ENCODE measurements at regions not wholly inside any gene's neighbourhood (a gene's known extent, or its start where the extent isn't known, plus 50 kb on each side); places are given as distances from the start of the nearest gene placed in this dataset.

DNA sequence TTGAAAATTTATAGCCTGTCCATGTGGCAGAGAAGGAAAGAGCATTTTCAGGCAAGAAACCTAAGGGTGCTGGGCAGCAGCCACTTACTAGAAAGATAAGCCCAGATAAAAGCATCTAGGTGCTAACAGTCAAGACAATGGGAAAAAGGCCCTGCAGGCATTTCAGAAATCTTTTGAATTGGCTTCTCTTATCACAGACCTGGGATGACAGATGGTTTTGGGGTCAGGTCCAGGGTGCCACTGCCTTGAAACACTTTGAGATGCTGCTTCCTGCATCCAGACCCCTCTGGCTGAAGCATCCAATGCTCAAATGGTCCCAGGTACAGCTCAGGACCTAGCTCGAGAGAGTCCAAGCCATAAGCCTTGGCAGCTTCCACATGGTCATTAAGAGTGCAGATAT lies 466.5 kb downstream of the FSCB start:
- no peak overlapping the region for H3K4me3 ChIP-seq (ENCODE audit: low read length)
- no peak overlapping the region for H4K8ac ChIP-seq (ENCODE audit: low read depth, low read length)
- H3K27me3 ChIP-seq (ENCODE audit: insufficient read depth, low read length, poor library complexity) = no peaks in the 10 kb centered on the region
- H3K18ac ChIP-seq (ENCODE audit: low read length) = no peak overlapping the region
- H3K23ac ChIP-seq (ENCODE audit: low read length) = no peak overlapping the region
- no peak overlapping the region for H3K9ac ChIP-seq (ENCODE audit: low read length)
- H3K56ac ChIP-seq (ENCODE audit: low read length) = no peak overlapping the region
- WGBS (ENCODE audit: extremely low coverage, insufficient coverage, low lambda C conversion rate) = no CpG with 5 or more reads among the region's 1 CpG
- H3K36me3 ChIP-seq (ENCODE audit: control insufficient read depth, insufficient read depth, low read length) = no peaks in the 10 kb centered on the region
- H3K4me2 ChIP-seq (ENCODE audit: low read length) = no peak overlapping the region
- no peak overlapping the region for H2AK5ac ChIP-seq (ENCODE audit: low read length)
- no peaks in the 10 kb centered on the region for H3K79me1 ChIP-seq (ENCODE audit: low read length)
- H2BK5ac ChIP-seq (ENCODE audit: low read length) = no peak overlapping the region
- no peak overlapping the region for H2BK15ac ChIP-seq (replicated peaks; ENCODE audit: low read depth)
- H2BK120ac ChIP-seq (ENCODE audit: low read depth, low read length) = no peak overlapping the region
- peak; percentile 82 for DNase-seq
- H3K4me1 ChIP-seq (ENCODE audit: control insufficient read depth, low read depth, low read length) = peaks cover 2% of the 10 kb centered on the region
- no peaks in the 10 kb centered on the region for H3K79me2 ChIP-seq (ENCODE audit: control insufficient read depth, insufficient read depth, low read length)
- no peak overlapping the region for H3K4ac ChIP-seq (ENCODE audit: low read depth, low read length)
- no peak overlapping the region for H3K27ac ChIP-seq (ENCODE audit: low read depth, low read length)
- H4K5ac ChIP-seq (ENCODE audit: low read length) = no peak overlapping the region

DNA sequence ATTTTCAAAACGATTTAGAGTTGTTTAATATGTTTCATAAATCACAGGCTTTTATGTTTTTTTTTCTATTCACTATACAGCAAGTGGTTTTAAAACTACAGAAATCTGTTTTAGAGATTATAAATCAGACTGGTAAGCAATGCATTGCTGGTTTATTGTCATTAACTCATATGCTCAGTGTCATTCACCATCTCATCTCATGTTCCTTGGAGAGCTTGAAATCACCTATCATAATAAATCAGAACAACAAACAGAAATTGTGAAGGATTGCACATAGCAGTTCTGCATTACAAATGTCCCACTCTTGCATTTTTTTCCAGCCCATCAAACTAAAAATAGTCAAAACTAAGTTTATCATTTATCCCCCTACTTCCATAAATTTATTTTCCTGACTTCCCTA lies 470.8 kb downstream of the FSCB start:
- no peaks in the 10 kb centered on the region for H3K79me1 ChIP-seq (ENCODE audit: low read length)
- H2AK5ac ChIP-seq (ENCODE audit: low read length) = no peak overlapping the region
- no peak overlapping the region for H3K4ac ChIP-seq (ENCODE audit: low read depth, low read length)
- H3K4me3 ChIP-seq (ENCODE audit: low read length) = no peak overlapping the region
- no peak overlapping the region for H3K23ac ChIP-seq (ENCODE audit: low read length)
- H3K56ac ChIP-seq (ENCODE audit: low read length) = no peak overlapping the region
- H3K9ac ChIP-seq (ENCODE audit: low read length) = no peak overlapping the region
- H3K27ac ChIP-seq (ENCODE audit: low read depth, low read length) = no peak overlapping the region
- no peak overlapping the region for H2BK15ac ChIP-seq (replicated peaks; ENCODE audit: low read depth)
- H3K4me2 ChIP-seq (ENCODE audit: low read length) = no peak overlapping the region
- no peaks in the 10 kb centered on the region for H3K27me3 ChIP-seq (ENCODE audit: insufficient read depth, low read length, poor library complexity)
- H3K18ac ChIP-seq (ENCODE audit: low read length) = no peak overlapping the region
- no CpG with 5 or more reads among the region's 1 CpG for WGBS (ENCODE audit: extremely low coverage, insufficient coverage, low lambda C conversion rate)
- no peak overlapping the region for H4K8ac ChIP-seq (ENCODE audit: low read depth, low read length)
- no peak overlapping the region for H2BK120ac ChIP-seq (ENCODE audit: low read depth, low read length)
- H3K4me1 ChIP-seq (ENCODE audit: control insufficient read depth, low read depth, low read length) = no peaks in the 10 kb centered on the region
- H2BK5ac ChIP-seq (ENCODE audit: low read length) = no peak overlapping the region
- H3K79me2 ChIP-seq (ENCODE audit: control insufficient read depth, insufficient read depth, low read length) = no peaks in the 10 kb centered on the region
- H3K36me3 ChIP-seq (ENCODE audit: control insufficient read depth, insufficient read depth, low read length) = no peaks in the 10 kb centered on the region
- no peak overlapping the region for H4K5ac ChIP-seq (ENCODE audit: low read length)
- DNase-seq = no peak

DNA sequence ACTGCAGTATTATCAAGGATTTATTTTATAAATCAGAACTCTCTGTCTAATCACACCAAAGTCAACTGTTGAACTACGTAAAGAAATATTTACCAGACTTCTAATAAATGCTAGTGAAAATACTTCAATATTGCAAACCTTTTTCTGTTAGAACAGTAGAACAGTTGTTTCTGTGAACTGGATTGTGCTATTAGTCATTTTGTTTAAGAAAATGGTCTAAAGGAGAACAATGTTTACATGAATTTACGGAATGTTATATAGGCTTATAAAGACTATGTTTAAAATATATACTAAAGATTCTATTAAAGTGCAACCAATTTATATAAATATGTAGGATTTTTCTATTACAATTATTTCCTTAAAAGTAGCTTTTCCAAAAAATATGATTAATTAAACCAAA lies 471.4 kb downstream of the FSCB start:
- no peak overlapping the region for H3K4me3 ChIP-seq (ENCODE audit: low read length)
- no peak overlapping the region for H3K4me2 ChIP-seq (ENCODE audit: low read length)
- no peak overlapping the region for H2BK15ac ChIP-seq (replicated peaks; ENCODE audit: low read depth)
- H4K5ac ChIP-seq (ENCODE audit: low read length) = no peak overlapping the region
- H3K4ac ChIP-seq (ENCODE audit: low read depth, low read length) = no peak overlapping the region
- no peak overlapping the region for H2BK5ac ChIP-seq (ENCODE audit: low read length)
- WGBS (ENCODE audit: extremely low coverage, insufficient coverage, low lambda C conversion rate) = no CpG with 5 or more reads among the region's 2 CpGs
- H4K8ac ChIP-seq (ENCODE audit: low read depth, low read length) = no peak overlapping the region
- H3K79me2 ChIP-seq (ENCODE audit: control insufficient read depth, insufficient read depth, low read length) = no peaks in the 10 kb centered on the region
- H3K4me1 ChIP-seq (ENCODE audit: control insufficient read depth, low read depth, low read length) = no peaks in the 10 kb centered on the region
- no peaks in the 10 kb centered on the region for H3K79me1 ChIP-seq (ENCODE audit: low read length)
- DNase-seq = no peak
- no peak overlapping the region for H2BK120ac ChIP-seq (ENCODE audit: low read depth, low read length)
- H3K27ac ChIP-seq (ENCODE audit: low read depth, low read length) = no peak overlapping the region
- H3K36me3 ChIP-seq (ENCODE audit: control insufficient read depth, insufficient read depth, low read length) = no peaks in the 10 kb centered on the region
- H3K23ac ChIP-seq (ENCODE audit: low read length) = no peak overlapping the region
- H3K56ac ChIP-seq (ENCODE audit: low read length) = no peak overlapping the region
- H3K27me3 ChIP-seq (ENCODE audit: insufficient read depth, low read length, poor library complexity) = no peaks in the 10 kb centered on the region
- H2AK5ac ChIP-seq (ENCODE audit: low read length) = no peak overlapping the region
- no peak overlapping the region for H3K9ac ChIP-seq (ENCODE audit: low read length)
- H3K18ac ChIP-seq (ENCODE audit: low read length) = no peak overlapping the region

DNA sequence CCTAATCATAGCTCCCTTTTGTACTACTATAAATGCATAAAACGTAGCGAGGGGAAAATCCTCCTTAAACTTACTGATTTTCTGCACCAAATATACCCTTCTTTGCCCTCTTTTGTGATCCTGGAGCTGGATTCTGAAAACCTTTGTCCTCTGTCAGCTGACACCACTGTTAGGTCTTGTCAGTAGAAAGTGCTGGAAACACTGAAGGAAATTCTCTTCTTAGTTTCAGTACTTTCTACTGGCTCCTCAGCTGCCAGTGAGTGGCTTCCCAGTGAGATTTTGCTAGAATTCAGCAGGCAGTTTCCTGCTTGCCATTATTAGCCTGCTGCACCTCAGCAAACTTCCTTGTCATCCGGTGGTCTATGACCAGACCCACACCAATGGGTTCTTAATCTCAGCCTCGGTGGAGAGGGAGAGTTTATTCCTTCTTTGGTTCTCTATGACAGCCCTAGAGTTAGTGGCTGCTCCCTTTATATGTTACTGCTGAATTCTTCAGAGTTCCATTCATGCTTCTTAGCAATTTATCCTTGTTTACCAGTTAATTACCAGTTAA lies 476.2 kb downstream of the FSCB start:
- Histone ChIP-seq H3K79me2 (ENCODE audit: control insufficient read depth, insufficient read depth, low read length) (no peaks in the 10 kb centered on the region), H3K18ac (ENCODE audit: low read length) (no peak overlapping the region), H3K79me1 (ENCODE audit: low read length) (no peaks in the 10 kb centered on the region), H3K23ac (ENCODE audit: low read length) (no peak overlapping the region), H3K27me3 (ENCODE audit: insufficient read depth, low read length, poor library complexity) (no peaks in the 10 kb centered on the region), H2BK120ac (ENCODE audit: low read depth, low read length) (no peak overlapping the region), H3K4ac (ENCODE audit: low read depth, low read length) (no peak overlapping the region), H4K5ac (ENCODE audit: low read length) (no peak overlapping the region), H3K56ac (ENCODE audit: low read length) (no peak overlapping the region), H2BK5ac (ENCODE audit: low read length) (no peak overlapping the region), H2AK5ac (ENCODE audit: low read length) (no peak overlapping the region), H3K4me2 (ENCODE audit: low read length) (no peak overlapping the region), H2BK15ac (replicated peaks; ENCODE audit: low read depth) (no peak overlapping the region), H4K8ac (ENCODE audit: low read depth, low read length) (no peak overlapping the region), H3K4me3 (ENCODE audit: low read length) (no peak overlapping the region), H3K36me3 (ENCODE audit: control insufficient read depth, insufficient read depth, low read length) (no peaks in the 10 kb centered on the region), H3K9ac (ENCODE audit: low read length) (no peak overlapping the region), H3K4me1 (ENCODE audit: control insufficient read depth, low read depth, low read length) (no peaks in the 10 kb centered on the region), H3K27ac (ENCODE audit: low read depth, low read length) (no peak overlapping the region)
- peak; percentile 18 for DNase-seq
- no CpG with 5 or more reads among the region's 4 CpGs for WGBS (ENCODE audit: extremely low coverage, insufficient coverage, low lambda C conversion rate)

DNA sequence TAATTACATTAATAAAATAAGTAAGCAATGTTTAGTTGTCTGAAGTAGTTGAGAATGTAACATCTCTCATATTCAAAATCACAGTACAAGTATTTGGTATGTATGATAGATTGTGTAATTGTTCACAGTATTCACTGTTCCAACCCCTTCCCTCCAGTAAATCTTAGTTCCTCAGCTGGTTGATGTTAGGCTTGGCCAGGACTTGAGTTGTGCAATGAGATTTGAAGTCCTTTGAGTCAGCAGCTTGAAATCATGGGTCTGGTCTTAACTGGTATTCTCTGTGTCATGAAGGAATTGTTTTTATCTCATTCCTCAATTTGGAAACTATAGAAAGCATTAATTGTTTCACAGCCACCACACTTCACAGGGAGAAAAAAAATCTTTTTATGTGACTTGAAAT lies 477.1 kb downstream of the FSCB start:
- no peak for DNase-seq
- Histone ChIP-seq H3K36me3 (ENCODE audit: control insufficient read depth, insufficient read depth, low read length) (no peaks in the 10 kb centered on the region), H3K56ac (ENCODE audit: low read length) (no peak overlapping the region), H3K79me1 (ENCODE audit: low read length) (no peaks in the 10 kb centered on the region), H2BK120ac (ENCODE audit: low read depth, low read length) (no peak overlapping the region), H3K4ac (ENCODE audit: low read depth, low read length) (no peak overlapping the region), H3K27ac (ENCODE audit: low read depth, low read length) (no peak overlapping the region), H2AK5ac (ENCODE audit: low read length) (no peak overlapping the region), H3K23ac (ENCODE audit: low read length) (no peak overlapping the region), H3K4me1 (ENCODE audit: control insufficient read depth, low read depth, low read length) (no peaks in the 10 kb centered on the region), H2BK15ac (replicated peaks; ENCODE audit: low read depth) (no peak overlapping the region), H3K79me2 (ENCODE audit: control insufficient read depth, insufficient read depth, low read length) (no peaks in the 10 kb centered on the region), H3K4me3 (ENCODE audit: low read length) (no peak overlapping the region), H3K4me2 (ENCODE audit: low read length) (no peak overlapping the region), H4K5ac (ENCODE audit: low read length) (no peak overlapping the region), H4K8ac (ENCODE audit: low read depth, low read length) (no peak overlapping the region), H2BK5ac (ENCODE audit: low read length) (no peak overlapping the region), H3K9ac (ENCODE audit: low read length) (no peak overlapping the region), H3K18ac (ENCODE audit: low read length) (no peak overlapping the region), H3K27me3 (ENCODE audit: insufficient read depth, low read length, poor library complexity) (no peaks in the 10 kb centered on the region)

DNA sequence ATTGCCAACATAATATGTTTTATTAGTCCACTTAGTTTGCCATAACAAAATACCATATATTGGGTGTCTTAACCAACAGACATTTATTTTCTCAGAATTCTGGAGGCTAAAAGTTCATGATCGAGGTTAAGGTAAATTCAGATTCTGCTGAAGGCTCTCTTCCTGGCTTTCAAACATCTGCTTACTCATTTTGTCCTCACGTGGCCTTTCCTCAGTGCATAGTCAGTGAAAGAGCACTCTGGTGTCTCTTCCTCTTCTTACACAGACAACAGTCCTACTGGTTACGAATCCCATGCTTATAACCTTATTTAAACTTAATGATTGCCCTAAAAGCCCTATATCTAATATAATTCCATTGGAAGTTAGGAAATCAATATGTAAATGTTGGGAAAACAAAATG lies 479.7 kb downstream of the FSCB start:
- Histone ChIP-seq H2BK120ac (ENCODE audit: low read depth, low read length) (no peak overlapping the region), H2BK5ac (ENCODE audit: low read length) (no peak overlapping the region), H3K79me1 (ENCODE audit: low read length) (no peaks in the 10 kb centered on the region), H3K27ac (ENCODE audit: low read depth, low read length) (no peak overlapping the region), H4K5ac (ENCODE audit: low read length) (no peak overlapping the region), H3K4ac (ENCODE audit: low read depth, low read length) (no peak overlapping the region), H2AK5ac (ENCODE audit: low read length) (no peak overlapping the region), H4K8ac (ENCODE audit: low read depth, low read length) (no peak overlapping the region), H3K4me2 (ENCODE audit: low read length) (no peak overlapping the region), H3K4me3 (ENCODE audit: low read length) (no peak overlapping the region), H3K36me3 (ENCODE audit: control insufficient read depth, insufficient read depth, low read length) (no peaks in the 10 kb centered on the region), H2BK15ac (replicated peaks; ENCODE audit: low read depth) (no peak overlapping the region), H3K79me2 (ENCODE audit: control insufficient read depth, insufficient read depth, low read length) (no peaks in the 10 kb centered on the region), H3K18ac (ENCODE audit: low read length) (no peak overlapping the region), H3K9ac (ENCODE audit: low read length) (no peak overlapping the region), H3K4me1 (ENCODE audit: control insufficient read depth, low read depth, low read length) (no peaks in the 10 kb centered on the region), H3K56ac (ENCODE audit: low read length) (no peak overlapping the region), H3K23ac (ENCODE audit: low read length) (no peak overlapping the region), H3K27me3 (ENCODE audit: insufficient read depth, low read length, poor library complexity) (no peaks in the 10 kb centered on the region)
- WGBS (ENCODE audit: extremely low coverage, insufficient coverage, low lambda C conversion rate) = no CpG with 5 or more reads among the region's 3 CpGs
- DNase-seq = no peak
